ENCODE measurements at regions not wholly inside any gene's neighbourhood (a gene's known extent, or its start where the extent isn't known, plus 50 kb on each side); places are given as distances from the start of the nearest gene placed in this dataset.

- TF ChIP-seq CTCF (IDR thresholded peaks at IDR 0.05) (no peak), POLR2A (IDR thresholded peaks at IDR 0.05) (no peak)
Observed at GRCh38 chr2:208608122-208608835, 201.7 kb downstream of the PTH2R start.
